SK-N-SH treated with all-trans-retinoic acid at 6 μM for 48 hours (cell line): ENCODE measurements at regions not wholly inside any gene's neighbourhood (a gene's known extent, or its start where the extent isn't known, plus 50 kb on each side); places are given as distances from the start of the nearest gene placed in this dataset.

Experiments
- ARNTL ChIP-seq: fragments of 450-650 bp; formaldehyde crosslinking; IDR thresholded peaks from 2 replicates; pipeline ENCODE4 v1.5.0; 2020; ENCODE audit warnings: low read depth, mild to moderate bottlenecking, moderate library complexity, borderline replicate concordance
- CSRNP3 ChIP-seq: fragments of 250-450 bp; sonication (Bioruptor Pico); IDR thresholded peaks from 2 replicates; pipeline ENCODE4 v1.5.1; 2021; ENCODE audit warnings: mild to moderate bottlenecking, moderate library complexity
- GLIS3 ChIP-seq: fragments of 250-450 bp; sonication (Bioruptor Pico); IDR thresholded peaks from 2 replicates; pipeline ENCODE4 v1.5.0; 2020; ENCODE audit warnings: mild to moderate bottlenecking, moderate library complexity
- PATZ1 ChIP-seq: fragments of 250-450 bp; sonication (Bioruptor Pico); IDR thresholded peaks from 2 replicates; pipeline ENCODE4 v1.8.0; 2020; ENCODE audit warnings: mild to moderate bottlenecking, moderate library complexity, borderline replicate concordance
- POU6F1 ChIP-seq: fragments of 250-450 bp; sonication (Bioruptor Pico); IDR thresholded peaks from 2 replicates; pipeline ENCODE4 v1.8.0; 2021; ENCODE audit warnings: low read depth, mild to moderate bottlenecking, moderate library complexity, borderline replicate concordance
- RARB ChIP-seq: fragments of 250-450 bp; sonication (Bioruptor Pico); IDR thresholded peaks from 2 replicates; pipeline ENCODE4 v1.8.0; 2021; ENCODE audit warnings: mild to moderate bottlenecking, moderate library complexity
- TCF4 ChIP-seq: fragments of 250-450 bp; sonication (Bioruptor Pico); IDR thresholded peaks from 2 replicates; pipeline ENCODE4 v1.8.0; 2021; ENCODE audit warnings: mild to moderate bottlenecking, moderate library complexity, borderline replicate concordance
- ZFP3 ChIP-seq: fragments of 250-450 bp; sonication (Bioruptor Pico); IDR thresholded peaks from 2 replicates; pipeline ENCODE4 v1.5.0; 2020; ENCODE audit warnings: mild to moderate bottlenecking, moderate library complexity
- ZNF565 ChIP-seq: fragments of 450-650 bp; formaldehyde crosslinking; conservative IDR thresholded peaks from 2 replicates; pipeline ENCODE4 v1.5.0; 2020; ENCODE audit warnings: low read depth, mild to moderate bottlenecking, moderate library complexity
- ZNF70 ChIP-seq: fragments of 450-650 bp; formaldehyde crosslinking; IDR thresholded peaks from 2 replicates; pipeline ENCODE4 v1.5.0; 2020; ENCODE audit warnings: mild to moderate bottlenecking, moderate library complexity

- TF ChIP-seq TCF4 (CRISPR knock-in tag): no peak
- no peak for TF ChIP-seq ZFP3
- TF ChIP-seq ARNTL (CRISPR knock-in tag): no peak
- no peak for TF ChIP-seq ZNF70
- no peak for TF ChIP-seq CSRNP3 (CRISPR knock-in tag)
- no peak for TF ChIP-seq ZNF565 (CRISPR knock-in tag)
- TF ChIP-seq PATZ1 (CRISPR knock-in tag): no peak
- TF ChIP-seq GLIS3 (CRISPR knock-in tag): no peak
- TF ChIP-seq RARB: no peak
- no peak for TF ChIP-seq POU6F1 (CRISPR knock-in tag)
Observed at GRCh38 chr21:28805885-28806284, 186.8 kb downstream of the LTN1 start.
